ENCODE measurements at regions not wholly inside any gene's neighbourhood (a gene's known extent, or its start where the extent isn't known, plus 50 kb on each side); places are given as distances from the start of the nearest gene placed in this dataset.

- Mint-ChIP-seq H3K27ac (ENCODE audit: unreplicated experiment) (no peak overlapping the region), H3K36me3 (ENCODE audit: low read depth) (no peaks in the 10 kb centered on the region), H3K4me1 (no peaks in the 10 kb centered on the region), H3K27me3 (ENCODE audit: low read depth) (peaks cover 22% of the 10 kb centered on the region), H3K9me3 (peaks cover 16% of the 10 kb centered on the region), H3K4me3 (no peak overlapping the region)
- no peak for DNase-seq (ENCODE audit: low read depth, low spot score)
- no peak for TF ChIP-seq CTCF (conservative IDR thresholded peaks at IDR 0.05)
These were observed 257.3 kb downstream of the SOD2 start for GRCh38 chr6:159435701-159436100.

GRCh38 chr6:159434410-159434809, 258.6 kb downstream of the SOD2 start:
- no peak for TF ChIP-seq CTCF (conservative IDR thresholded peaks at IDR 0.05)
- no peak overlapping the region for H3K4me3 Mint-ChIP-seq
- H3K27me3 Mint-ChIP-seq (ENCODE audit: low read depth) = peaks cover 33% of the 10 kb centered on the region
- no peaks in the 10 kb centered on the region for H3K36me3 Mint-ChIP-seq (ENCODE audit: low read depth)
- H3K27ac Mint-ChIP-seq (ENCODE audit: unreplicated experiment) = no peak overlapping the region
- H3K9me3 Mint-ChIP-seq = peaks cover 16% of the 10 kb centered on the region
- DNase-seq (ENCODE audit: low read depth, low spot score) = no peak
- no peaks in the 10 kb centered on the region for H3K4me1 Mint-ChIP-seq

- no peak for DNase-seq (ENCODE audit: low read depth, low spot score)
- Mint-ChIP-seq H3K4me3 (no peak overlapping the region), H3K27me3 (ENCODE audit: low read depth) (peaks cover 39% of the 10 kb centered on the region), H3K27ac (ENCODE audit: unreplicated experiment) (no peak overlapping the region), H3K36me3 (ENCODE audit: low read depth) (no peaks in the 10 kb centered on the region), H3K4me1 (no peaks in the 10 kb centered on the region), H3K9me3 (peaks cover 16% of the 10 kb centered on the region)
- TF ChIP-seq CTCF (conservative IDR thresholded peaks at IDR 0.05) = no peak
These were observed 259.5 kb downstream of the SOD2 start for GRCh38 chr6:159433550-159433949.

- TF ChIP-seq CTCF (conservative IDR thresholded peaks at IDR 0.05) = no peak
These were observed 261.3 kb downstream of the SOD2 start for GRCh38 chr6:159431750-159432149.

GRCh38 chr6:159430323-159430722, 261.1 kb downstream of the FNDC1 start:
- no peak overlapping the region for H3K4me3 Mint-ChIP-seq
- no peak for TF ChIP-seq CTCF (conservative IDR thresholded peaks at IDR 0.05)
- DNase-seq (ENCODE audit: low read depth, low spot score) = no peak
- H3K36me3 Mint-ChIP-seq (ENCODE audit: low read depth) = no peaks in the 10 kb centered on the region
- H3K9me3 Mint-ChIP-seq = peaks cover 16% of the 10 kb centered on the region
- no peaks in the 10 kb centered on the region for H3K4me1 Mint-ChIP-seq
- no peak overlapping the region for H3K27ac Mint-ChIP-seq (ENCODE audit: unreplicated experiment)
- peaks cover 38% of the 10 kb centered on the region for H3K27me3 Mint-ChIP-seq (ENCODE audit: low read depth)

More at GRCh38 chr6:159431750-159432149, 261.3 kb downstream of the SOD2 start:
- no peaks in the 10 kb centered on the region for H3K4me1 Mint-ChIP-seq
- peaks cover 42% of the 10 kb centered on the region for H3K27me3 Mint-ChIP-seq (ENCODE audit: low read depth)
- H3K36me3 Mint-ChIP-seq (ENCODE audit: low read depth) = no peaks in the 10 kb centered on the region
- H3K9me3 Mint-ChIP-seq = peaks cover 16% of the 10 kb centered on the region
- H3K4me3 Mint-ChIP-seq = no peak overlapping the region
- H3K27ac Mint-ChIP-seq (ENCODE audit: unreplicated experiment) = no peak overlapping the region
- no peak for DNase-seq (ENCODE audit: low read depth, low spot score)

GRCh38 chr6:159429433-159429832, 260.2 kb downstream of the FNDC1 start:
- no peak for TF ChIP-seq CTCF (conservative IDR thresholded peaks at IDR 0.05)
- H3K36me3 Mint-ChIP-seq (ENCODE audit: low read depth) = no peaks in the 10 kb centered on the region
- no peaks in the 10 kb centered on the region for H3K4me1 Mint-ChIP-seq
- no peak overlapping the region for H3K27ac Mint-ChIP-seq (ENCODE audit: unreplicated experiment)
- peaks cover 38% of the 10 kb centered on the region for H3K27me3 Mint-ChIP-seq (ENCODE audit: low read depth)
- H3K9me3 Mint-ChIP-seq = peaks cover 13% of the 10 kb centered on the region
- no peak overlapping the region for H3K4me3 Mint-ChIP-seq
- no peak for DNase-seq (ENCODE audit: low read depth, low spot score)

Data from neural crest cell (in vitro differentiated cells).